Body of pancreas (tissue), 4 donors: ENCODE measurements at regions not wholly inside any gene's neighbourhood (a gene's known extent, or its start where the extent isn't known, plus 50 kb on each side); places are given as distances from the start of the nearest gene placed in this dataset.

Experiments
- ATAC-seq: fragments of 150-250 bp; one replicate; pipeline ENCODE4 v1.9.1; 2016
- DNase-seq, 4 donors: peaks; one replicate each; pipeline ENCODE4 v3.0.0-alpha.2; 2019
- H3K27ac ChIP-seq, 4 donors: fragments of 200-600 bp; sonication (generic); 1 replicate in 3 of 4; 2 replicates in 1 of 4; pipeline versions ENCODE4 v1.5.1 to v1.6.1; 2016 to 2019; ENCODE audit warnings: mild to moderate bottlenecking in 1 of 4, mixed read lengths in 1 of 4, moderate library complexity in 1 of 4
- H3K27me3 ChIP-seq, 2 donors: fragments of 200-600 bp; sonication (generic); one replicate each; pipeline ENCODE4 v1.6.0; 2016; ENCODE audit warnings: mild to moderate bottlenecking in 1 of 2
- H3K36me3 ChIP-seq, 2 donors: fragments of 200-600 bp; sonication (generic); replicated peaks in 1 of 2; 2 replicates each; pipeline ENCODE4 v1.5.1; 2016; ENCODE audit warnings: low read depth in 2 of 2; ENCODE audit not compliant: insufficient read depth in 1 of 2
- H3K4me1 ChIP-seq: fragments of 200-600 bp; sonication (generic); one replicate; pipeline ENCODE4 v1.6.0; 2016
- H3K4me3 ChIP-seq, 2 donors: fragments of 200-600 bp; sonication (generic); 1 replicate in 1 of 2; 2 replicates in 1 of 2; pipeline ENCODE4 v1.5.1; 2016 to 2019
- H3K9me3 ChIP-seq, 3 donors: fragments of 200-600 bp; sonication (generic); 1 replicate in 2 of 3; 2 replicates in 1 of 3; pipeline ENCODE4 v1.5.1; 2016
- CTCF ChIP-seq, 7 experiments: fragments of 450-650 bp in 4 of 7; fragments of 200-600 bp in 3 of 7; sonication (generic) in 3 of 7; IDR thresholded peaks; one replicate each; pipeline ENCODE4 v1.5.1; 2016 to 2019; ENCODE audit warnings: antibody characterized with exemption in 7 of 7
- POLR2A ChIP-seq, 3 donors: fragments of 450-650 bp; IDR thresholded peaks; one replicate each; pipeline ENCODE4 v1.6.1; 2016; ENCODE audit warnings: antibody characterized with exemption in 3 of 3, mild to moderate bottlenecking in 2 of 3
- WGBS, 2 donors: methylation state at CpG; one replicate each; pipeline ENCODE4 v1.1.5; 2017; 5-methylcytosine and 5-hydroxymethylcytosine counted together
- intact Hi-C: fragments of 100-400 bp; cut with DNase I; formaldehyde crosslinking; loops from one replicate; pipeline ENCODE4 v1.15.1; 2023

- no peaks in the 10 kb centered on the region for H3K27me3 ChIP-seq
- intact Hi-C loops, result no loop called here
- H3K27ac ChIP-seq, result no peak overlapping the region
- DNase-seq, result no peak
- no peaks in the 10 kb centered on the region for H3K36me3 ChIP-seq
- no peak overlapping the region for H3K4me3 ChIP-seq
- no peak for ATAC-seq
- TF ChIP-seq POLR2A (IDR thresholded peaks at IDR 0.05), result no peak
- no peak for TF ChIP-seq CTCF (IDR thresholded peaks at IDR 0.05)
- WGBS, 2 donors, result 83 to 87% methylated on average over 6 of the region's 6 CpGs
- H3K9me3 ChIP-seq, result no peaks in the 10 kb centered on the region
- H3K4me1 ChIP-seq, result no peaks in the 10 kb centered on the region
These were observed 632.7 kb downstream of the RAPGEF2 start for GRCh38 chr4:159735281-159736207.

GRCh38 chr4:159736411-159736810 lies 633.5 kb downstream of the RAPGEF2 start:
- no peaks in the 10 kb centered on the region for H3K9me3 ChIP-seq
- H3K36me3 ChIP-seq, result no peaks in the 10 kb centered on the region
- no peak for TF ChIP-seq CTCF (IDR thresholded peaks at IDR 0.05)
- no peak for TF ChIP-seq POLR2A (IDR thresholded peaks at IDR 0.05)
- ATAC-seq (no peak), DNase-seq (no peak)
- H3K27ac ChIP-seq, result no peak overlapping the region
- intact Hi-C loops, result no loop called here
- 83 to 87% methylated on average over 7 of the region's 7 CpGs for WGBS, 2 donors
- no peaks in the 10 kb centered on the region for H3K4me1 ChIP-seq
- no peak overlapping the region for H3K4me3 ChIP-seq
- no peaks in the 10 kb centered on the region for H3K27me3 ChIP-seq

- Histone ChIP-seq H3K9me3 (no peaks in the 10 kb centered on the region), H3K27ac (no peak overlapping the region), H3K36me3 (no peaks in the 10 kb centered on the region), H3K4me3 (no peak overlapping the region), H3K4me1 (peaks cover 5% of the 10 kb centered on the region), H3K27me3 (no peaks in the 10 kb centered on the region)
- intact Hi-C loops, result no loop called here
- WGBS, 2 donors, result 6 to 11% methylated on average over 2 of the region's 2 CpGs
- DNase-seq, result no peak
- TF ChIP-seq CTCF (IDR thresholded peaks at IDR 0.05) (no peak), POLR2A (IDR thresholded peaks at IDR 0.05) (no peak)
- no peak for ATAC-seq
These were observed 641.1 kb downstream of the RAPGEF2 start for GRCh38 chr4:159743971-159744370.

GRCh38 chr4:159747983-159748382 lies 645.1 kb downstream of the RAPGEF2 start:
- no peak for ATAC-seq
- no peak overlapping the region for H3K27ac ChIP-seq
- no peak overlapping the region for H3K4me3 ChIP-seq
- TF ChIP-seq POLR2A (IDR thresholded peaks at IDR 0.05), result no peak
- no peak for TF ChIP-seq CTCF (IDR thresholded peaks at IDR 0.05)
- intact Hi-C loops, result no loop called here
- H3K36me3 ChIP-seq, result no peaks in the 10 kb centered on the region
- H3K4me1 ChIP-seq, result peaks cover 5% of the 10 kb centered on the region
- 63% methylated on average over 3 of the region's 3 CpGs; no CpG with 5 or more reads in 1 of the 2 donors for WGBS, 2 donors
- no peak for DNase-seq
- H3K27me3 ChIP-seq, result no peaks in the 10 kb centered on the region
- H3K9me3 ChIP-seq, result no peaks in the 10 kb centered on the region
